ENCODE measurements at regions not wholly inside any gene's neighbourhood (a gene's known extent, or its start where the extent isn't known, plus 50 kb on each side); places are given as distances from the start of the nearest gene placed in this dataset.

DNA sequence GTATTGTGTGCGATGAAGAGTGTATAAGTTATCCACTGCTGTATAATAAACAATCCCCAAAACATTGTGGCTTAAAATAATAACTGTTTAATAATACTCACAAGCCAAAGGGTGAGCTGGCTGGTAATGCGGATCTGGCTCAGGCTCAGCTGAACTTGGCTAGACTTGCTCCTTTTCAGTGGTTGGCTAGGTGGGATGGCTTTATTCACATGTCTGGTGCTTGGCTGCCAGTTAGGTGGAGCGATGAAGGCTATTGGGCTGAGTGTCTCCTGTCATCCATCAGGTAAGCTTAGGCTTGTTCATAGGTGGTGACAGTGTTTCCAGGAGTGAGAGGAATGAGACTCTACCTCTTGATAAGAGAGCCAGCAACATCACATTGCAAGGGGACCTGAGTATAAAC is 135.0 kb upstream of the ASCC3 start:
- CTCF ChIA-PET: interaction anchor here (0.6 to 1.0 kb wide), 2 partner anchors 10 to 1838 kb away, joined by 3 read pairs; no protein-coding TSS in a partner anchor

DNA sequence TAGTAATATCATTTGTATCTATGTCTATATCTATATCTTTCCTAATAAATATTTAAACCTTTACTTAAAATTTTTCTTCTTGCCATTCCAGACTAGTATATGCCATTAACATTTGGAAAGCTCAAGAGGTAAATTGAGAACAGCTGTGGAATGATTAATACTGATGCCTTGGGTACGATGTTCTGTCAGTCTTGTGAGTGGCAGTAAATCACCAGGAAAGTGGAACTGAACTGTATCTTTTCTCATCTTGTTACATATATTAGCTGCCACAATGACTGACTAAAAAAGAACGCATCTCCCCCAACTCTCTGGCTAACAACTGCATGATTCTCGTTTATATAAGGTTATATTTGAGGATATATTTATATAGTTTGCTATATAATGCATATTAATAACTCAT is 137.0 kb upstream of the ASCC3 start:
- Histone ChIP-seq H3K27ac (ENCODE audit: extremely low read depth, low read depth, low read length) (no peak overlapping the region), H3K9me3 (ENCODE audit: control insufficient read depth, insufficient read depth, low read depth, low read length) (no peaks in the 10 kb centered on the region), H3K36me3 (ENCODE audit: control insufficient read depth in 2 of 2, insufficient read depth in 1 of 2, low read length in 2 of 2) (no peaks in the 10 kb centered on the region), H3K4me1 (ENCODE audit: control insufficient read depth, insufficient read depth, low read length) (no peaks in the 10 kb centered on the region), H3K4me3 (ENCODE audit: low read depth, low read length) (no peak overlapping the region)
- TF ChIP-seq, protein P1, sequence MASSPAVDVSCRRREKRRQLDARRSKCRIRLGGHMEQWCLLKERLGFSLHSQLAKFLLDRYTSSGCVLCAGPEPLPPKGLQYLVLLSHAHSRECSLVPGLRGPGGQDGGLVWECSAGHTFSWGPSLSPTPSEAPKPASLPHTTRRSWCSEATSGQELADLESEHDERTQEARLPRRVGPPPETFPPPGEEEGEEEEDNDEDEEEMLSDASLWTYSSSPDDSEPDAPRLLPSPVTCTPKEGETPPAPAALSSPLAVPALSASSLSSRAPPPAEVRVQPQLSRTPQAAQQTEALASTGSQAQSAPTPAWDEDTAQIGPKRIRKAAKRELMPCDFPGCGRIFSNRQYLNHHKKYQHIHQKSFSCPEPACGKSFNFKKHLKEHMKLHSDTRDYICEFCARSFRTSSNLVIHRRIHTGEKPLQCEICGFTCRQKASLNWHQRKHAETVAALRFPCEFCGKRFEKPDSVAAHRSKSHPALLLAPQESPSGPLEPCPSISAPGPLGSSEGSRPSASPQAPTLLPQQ (tag by site-specific recombination; IDR thresholded peaks at IDR 0.05): no peak
- TF ChIP-seq, protein P2, sequence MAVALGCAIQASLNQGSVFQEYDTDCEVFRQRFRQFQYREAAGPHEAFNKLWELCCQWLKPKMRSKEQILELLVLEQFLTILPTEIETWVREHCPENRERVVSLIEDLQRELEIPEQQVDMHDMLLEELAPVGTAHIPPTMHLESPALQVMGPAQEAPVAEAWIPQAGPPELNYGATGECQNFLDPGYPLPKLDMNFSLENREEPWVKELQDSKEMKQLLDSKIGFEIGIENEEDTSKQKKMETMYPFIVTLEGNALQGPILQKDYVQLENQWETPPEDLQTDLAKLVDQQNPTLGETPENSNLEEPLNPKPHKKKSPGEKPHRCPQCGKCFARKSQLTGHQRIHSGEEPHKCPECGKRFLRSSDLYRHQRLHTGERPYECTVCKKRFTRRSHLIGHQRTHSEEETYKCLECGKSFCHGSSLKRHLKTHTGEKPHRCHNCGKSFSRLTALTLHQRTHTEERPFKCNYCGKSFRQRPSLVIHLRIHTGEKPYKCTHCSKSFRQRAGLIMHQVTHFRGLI (tag by site-specific recombination; IDR thresholded peaks at IDR 0.05): no peak
- no peak for TF ChIP-seq ZNF221 (tag by site-specific recombination; IDR thresholded peaks at IDR 0.05; ENCODE audit: borderline replicate concordance)
- TF ChIP-seq EGR2 (tag by site-specific recombination; IDR thresholded peaks at IDR 0.05; ENCODE audit: low read depth): no peak
- TF ChIP-seq ZNF626 (tag by site-specific recombination; IDR thresholded peaks at IDR 0.05): no peak
- TF ChIP-seq ZNF350 (tag by site-specific recombination; IDR thresholded peaks at IDR 0.05): no peak
- TF ChIP-seq ZNF514 (tag by site-specific recombination; IDR thresholded peaks at IDR 0.05): no peak
- no peak for TF ChIP-seq ZNF146 (tag by site-specific recombination; IDR thresholded peaks at IDR 0.05)
- no peak for TF ChIP-seq ZNF664 (tag by site-specific recombination; IDR thresholded peaks at IDR 0.05)
- no peak for TF ChIP-seq ZNF223 (tag by site-specific recombination; IDR thresholded peaks at IDR 0.05)
- TF ChIP-seq ZNF391 (tag by site-specific recombination; IDR thresholded peaks at IDR 0.05; ENCODE audit: borderline replicate concordance, low read depth): no peak
- TF ChIP-seq, protein P3, sequence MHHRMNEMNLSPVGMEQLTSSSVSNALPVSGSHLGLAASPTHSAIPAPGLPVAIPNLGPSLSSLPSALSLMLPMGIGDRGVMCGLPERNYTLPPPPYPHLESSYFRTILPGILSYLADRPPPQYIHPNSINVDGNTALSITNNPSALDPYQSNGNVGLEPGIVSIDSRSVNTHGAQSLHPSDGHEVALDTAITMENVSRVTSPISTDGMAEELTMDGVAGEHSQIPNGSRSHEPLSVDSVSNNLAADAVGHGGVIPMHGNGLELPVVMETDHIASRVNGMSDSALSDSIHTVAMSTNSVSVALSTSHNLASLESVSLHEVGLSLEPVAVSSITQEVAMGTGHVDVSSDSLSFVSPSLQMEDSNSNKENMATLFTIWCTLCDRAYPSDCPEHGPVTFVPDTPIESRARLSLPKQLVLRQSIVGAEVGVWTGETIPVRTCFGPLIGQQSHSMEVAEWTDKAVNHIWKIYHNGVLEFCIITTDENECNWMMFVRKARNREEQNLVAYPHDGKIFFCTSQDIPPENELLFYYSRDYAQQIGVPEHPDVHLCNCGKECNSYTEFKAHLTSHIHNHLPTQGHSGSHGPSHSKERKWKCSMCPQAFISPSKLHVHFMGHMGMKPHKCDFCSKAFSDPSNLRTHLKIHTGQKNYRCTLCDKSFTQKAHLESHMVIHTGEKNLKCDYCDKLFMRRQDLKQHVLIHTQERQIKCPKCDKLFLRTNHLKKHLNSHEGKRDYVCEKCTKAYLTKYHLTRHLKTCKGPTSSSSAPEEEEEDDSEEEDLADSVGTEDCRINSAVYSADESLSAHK (tag by site-specific recombination; IDR thresholded peaks at IDR 0.05): no peak
- POLR2A ChIA-PET: no interaction called here
- CTCF ChIA-PET: no interaction called here

More for the DNA sequence above, 135.0 kb upstream of the ASCC3 start:
- H3K4me1 ChIP-seq (ENCODE audit: control insufficient read depth, insufficient read depth, low read length): no peaks in the 10 kb centered on the region
- POLR2A ChIA-PET: no interaction called here
- H3K36me3 ChIP-seq (ENCODE audit: control insufficient read depth in 2 of 2, insufficient read depth in 1 of 2, low read length in 2 of 2): no peaks in the 10 kb centered on the region
- TF ChIP-seq ZBTB21 (tag by site-specific recombination; IDR thresholded peaks at IDR 0.05) (no peak), ZNF221 (tag by site-specific recombination; IDR thresholded peaks at IDR 0.05; ENCODE audit: borderline replicate concordance) (no peak), ZNF174 (tag by site-specific recombination; IDR thresholded peaks at IDR 0.05) (no peak), ZNF354C (tag by site-specific recombination; IDR thresholded peaks at IDR 0.05; ENCODE audit: borderline replicate concordance, low read depth) (no peak), BCL11B (tag by site-specific recombination; IDR thresholded peaks at IDR 0.05; ENCODE audit: low read depth) (no peak), ZNF792 (tag by site-specific recombination; IDR thresholded peaks at IDR 0.05) (no peak), HOXC10 (CRISPR knock-in tag; IDR thresholded peaks at IDR 0.05) (no peak), ZNF521 (tag by site-specific recombination; IDR thresholded peaks at IDR 0.05) (no peak), ZNF214 (tag by site-specific recombination; IDR thresholded peaks at IDR 0.05; ENCODE audit: borderline replicate concordance) (no peak)
- TF ChIP-seq, protein P4, sequence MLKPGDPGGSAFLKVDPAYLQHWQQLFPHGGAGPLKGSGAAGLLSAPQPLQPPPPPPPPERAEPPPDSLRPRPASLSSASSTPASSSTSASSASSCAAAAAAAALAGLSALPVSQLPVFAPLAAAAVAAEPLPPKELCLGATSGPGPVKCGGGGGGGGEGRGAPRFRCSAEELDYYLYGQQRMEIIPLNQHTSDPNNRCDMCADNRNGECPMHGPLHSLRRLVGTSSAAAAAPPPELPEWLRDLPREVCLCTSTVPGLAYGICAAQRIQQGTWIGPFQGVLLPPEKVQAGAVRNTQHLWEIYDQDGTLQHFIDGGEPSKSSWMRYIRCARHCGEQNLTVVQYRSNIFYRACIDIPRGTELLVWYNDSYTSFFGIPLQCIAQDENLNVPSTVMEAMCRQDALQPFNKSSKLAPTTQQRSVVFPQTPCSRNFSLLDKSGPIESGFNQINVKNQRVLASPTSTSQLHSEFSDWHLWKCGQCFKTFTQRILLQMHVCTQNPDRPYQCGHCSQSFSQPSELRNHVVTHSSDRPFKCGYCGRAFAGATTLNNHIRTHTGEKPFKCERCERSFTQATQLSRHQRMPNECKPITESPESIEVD (tag by site-specific recombination; IDR thresholded peaks at IDR 0.05): no peak
- TF ChIP-seq, protein P5, sequence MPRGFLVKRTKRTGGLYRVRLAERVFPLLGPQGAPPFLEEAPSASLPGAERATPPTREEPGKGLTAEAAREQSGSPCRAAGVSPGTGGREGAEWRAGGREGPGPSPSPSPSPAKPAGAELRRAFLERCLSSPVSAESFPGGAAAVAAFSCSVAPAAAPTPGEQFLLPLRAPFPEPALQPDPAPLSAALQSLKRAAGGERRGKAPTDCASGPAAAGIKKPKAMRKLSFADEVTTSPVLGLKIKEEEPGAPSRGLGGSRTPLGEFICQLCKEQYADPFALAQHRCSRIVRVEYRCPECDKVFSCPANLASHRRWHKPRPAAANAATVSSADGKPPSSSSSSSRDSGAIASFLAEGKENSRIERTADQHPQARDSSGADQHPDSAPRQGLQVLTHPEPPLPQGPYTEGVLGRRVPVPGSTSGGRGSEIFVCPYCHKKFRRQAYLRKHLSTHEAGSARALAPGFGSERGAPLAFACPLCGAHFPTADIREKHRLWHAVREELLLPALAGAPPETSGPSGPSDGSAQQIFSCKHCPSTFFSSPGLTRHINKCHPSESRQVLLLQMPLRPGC (tag by site-specific recombination; IDR thresholded peaks at IDR 0.05): no peak
- TF ChIP-seq, protein P6, sequence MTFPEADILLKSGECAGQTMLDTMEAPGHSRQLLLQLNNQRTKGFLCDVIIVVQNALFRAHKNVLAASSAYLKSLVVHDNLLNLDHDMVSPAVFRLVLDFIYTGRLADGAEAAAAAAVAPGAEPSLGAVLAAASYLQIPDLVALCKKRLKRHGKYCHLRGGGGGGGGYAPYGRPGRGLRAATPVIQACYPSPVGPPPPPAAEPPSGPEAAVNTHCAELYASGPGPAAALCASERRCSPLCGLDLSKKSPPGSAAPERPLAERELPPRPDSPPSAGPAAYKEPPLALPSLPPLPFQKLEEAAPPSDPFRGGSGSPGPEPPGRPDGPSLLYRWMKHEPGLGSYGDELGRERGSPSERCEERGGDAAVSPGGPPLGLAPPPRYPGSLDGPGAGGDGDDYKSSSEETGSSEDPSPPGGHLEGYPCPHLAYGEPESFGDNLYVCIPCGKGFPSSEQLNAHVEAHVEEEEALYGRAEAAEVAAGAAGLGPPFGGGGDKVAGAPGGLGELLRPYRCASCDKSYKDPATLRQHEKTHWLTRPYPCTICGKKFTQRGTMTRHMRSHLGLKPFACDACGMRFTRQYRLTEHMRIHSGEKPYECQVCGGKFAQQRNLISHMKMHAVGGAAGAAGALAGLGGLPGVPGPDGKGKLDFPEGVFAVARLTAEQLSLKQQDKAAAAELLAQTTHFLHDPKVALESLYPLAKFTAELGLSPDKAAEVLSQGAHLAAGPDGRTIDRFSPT (tag by site-specific recombination; IDR thresholded peaks at IDR 0.05): no peak
- no peak overlapping the region for H3K27ac ChIP-seq (ENCODE audit: extremely low read depth, low read depth, low read length)
- no peak overlapping the region for H3K4me3 ChIP-seq (ENCODE audit: low read depth, low read length)
- H3K9me3 ChIP-seq (ENCODE audit: control insufficient read depth, insufficient read depth, low read depth, low read length): no peaks in the 10 kb centered on the region
